ENCODE measurements at regions not wholly inside any gene's neighbourhood (a gene's known extent, or its start where the extent isn't known, plus 50 kb on each side); places are given as distances from the start of the nearest gene placed in this dataset.
"Not testable (repeated sequence)": the region's sequence is repeated elsewhere in the genome, so short reads cannot be mapped to it uniquely, and the experiment has no call there.

GRCh38 chr1:58183286-58183685 is 363.2 kb downstream of the OMA1 start:
- no peak for DNase-seq

GRCh38 chr1:58180537-58180936 is 366.0 kb downstream of the OMA1 start:
- DNase-seq, result no peak

- not testable (repeated sequence) for DNase-seq
These were observed 377.4 kb downstream of the OMA1 start for GRCh38 chr1:58169160-58169559.

DNA sequence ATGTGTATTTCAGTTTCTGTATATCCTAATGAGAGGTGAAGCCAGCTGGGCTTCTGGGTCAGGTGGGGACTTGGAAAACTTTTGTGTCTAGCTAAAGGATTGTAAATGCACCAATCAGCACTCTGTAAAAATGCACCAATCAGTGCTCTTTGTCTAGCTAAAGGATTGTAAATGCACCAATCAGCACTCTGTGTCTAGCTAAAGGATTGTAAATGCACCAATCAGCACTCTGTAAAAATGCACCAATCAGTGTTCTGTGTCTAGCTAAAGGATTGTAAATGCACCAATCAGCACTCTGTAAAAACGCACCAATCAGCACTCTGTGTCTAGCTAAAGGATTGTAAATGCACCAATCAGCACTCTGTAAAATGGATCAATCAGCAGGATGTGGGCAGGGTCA is 379.4 kb downstream of the OMA1 start:
- DNase-seq, result not testable (repeated sequence)

GRCh38 chr1:58166417-58166816 is 380.1 kb downstream of the OMA1 start:
- no peak for DNase-seq

- no peak for DNase-seq
These were observed 381.5 kb downstream of the OMA1 start for GRCh38 chr1:58165073-58165472.

- no peak for DNase-seq
These were observed 383.5 kb downstream of the OMA1 start for GRCh38 chr1:58162952-58163550.

DNA sequence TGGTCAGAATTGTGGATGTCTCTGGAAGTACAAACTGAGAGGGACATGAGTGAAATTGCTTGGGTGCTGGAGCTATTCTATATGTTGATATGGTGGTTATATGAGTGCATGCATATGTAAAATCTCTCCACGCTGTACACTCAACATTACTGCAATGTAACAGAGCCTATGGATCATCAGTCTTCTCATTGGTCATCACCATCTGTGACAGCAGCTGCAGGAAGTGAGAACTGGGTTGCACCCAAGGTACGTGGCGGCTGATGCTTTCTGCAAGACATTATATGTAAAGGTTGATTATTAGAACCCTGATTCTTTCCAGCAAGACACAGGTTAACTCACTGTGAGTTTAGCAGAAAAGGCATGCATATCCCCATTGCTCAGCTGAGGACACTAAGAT is 387.1 kb downstream of the OMA1 start:
- no peak for DNase-seq

DNA sequence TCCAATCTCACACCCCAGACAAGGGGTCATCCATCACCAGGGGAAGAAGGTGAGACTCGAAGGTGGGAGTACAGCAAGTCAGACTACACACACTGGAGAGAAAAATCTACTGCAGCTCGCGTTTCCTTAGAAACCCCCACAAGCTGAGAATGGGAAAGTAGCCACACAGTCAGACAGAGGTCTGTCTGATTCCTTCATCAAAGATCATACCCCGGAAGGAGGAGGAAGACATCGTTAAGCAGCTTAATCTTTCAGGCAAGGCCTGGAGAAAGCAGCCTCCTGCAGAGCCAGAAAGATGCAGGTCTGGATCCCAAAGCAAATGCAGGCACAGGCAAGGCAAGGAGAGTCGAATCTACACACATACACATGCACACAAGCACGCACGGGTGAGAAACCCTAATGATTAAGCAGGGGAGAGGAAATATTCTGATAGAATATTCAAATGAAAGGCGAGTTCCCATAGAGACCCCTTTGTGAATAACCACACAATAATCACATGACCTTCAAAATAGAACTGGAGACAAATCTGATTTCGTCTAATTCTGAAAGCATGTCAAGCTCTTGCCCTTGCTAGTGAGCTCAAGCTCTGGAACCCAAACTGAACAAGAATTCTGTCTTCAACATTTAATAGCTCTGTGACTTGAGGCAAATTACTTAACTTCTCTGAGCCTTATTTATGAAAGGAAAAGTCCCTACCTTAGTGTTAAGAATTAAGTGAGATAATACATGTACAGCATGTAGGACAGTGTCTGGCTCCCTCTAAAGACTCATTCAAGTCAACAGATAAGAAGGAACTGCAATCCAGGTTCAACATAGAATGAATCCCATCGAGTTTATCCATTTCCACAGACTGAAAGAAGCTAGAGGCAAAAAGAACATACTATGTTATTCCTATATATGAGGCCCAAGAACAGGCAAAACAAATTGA is 387.8 kb downstream of the OMA1 start:
- no peak for DNase-seq

- DNase-seq, result no peak
These were observed 388.5 kb downstream of the OMA1 start for GRCh38 chr1:58158016-58158415.

- no peak for DNase-seq
These were observed 389.3 kb downstream of the OMA1 start for GRCh38 chr1:58157256-58157655.

GRCh38 chr1:58156831-58157230 is 389.7 kb downstream of the OMA1 start:
- DNase-seq, result no peak

GRCh38 chr1:58156124-58156468 is 390.4 kb downstream of the OMA1 start:
- no peak for DNase-seq

DNA sequence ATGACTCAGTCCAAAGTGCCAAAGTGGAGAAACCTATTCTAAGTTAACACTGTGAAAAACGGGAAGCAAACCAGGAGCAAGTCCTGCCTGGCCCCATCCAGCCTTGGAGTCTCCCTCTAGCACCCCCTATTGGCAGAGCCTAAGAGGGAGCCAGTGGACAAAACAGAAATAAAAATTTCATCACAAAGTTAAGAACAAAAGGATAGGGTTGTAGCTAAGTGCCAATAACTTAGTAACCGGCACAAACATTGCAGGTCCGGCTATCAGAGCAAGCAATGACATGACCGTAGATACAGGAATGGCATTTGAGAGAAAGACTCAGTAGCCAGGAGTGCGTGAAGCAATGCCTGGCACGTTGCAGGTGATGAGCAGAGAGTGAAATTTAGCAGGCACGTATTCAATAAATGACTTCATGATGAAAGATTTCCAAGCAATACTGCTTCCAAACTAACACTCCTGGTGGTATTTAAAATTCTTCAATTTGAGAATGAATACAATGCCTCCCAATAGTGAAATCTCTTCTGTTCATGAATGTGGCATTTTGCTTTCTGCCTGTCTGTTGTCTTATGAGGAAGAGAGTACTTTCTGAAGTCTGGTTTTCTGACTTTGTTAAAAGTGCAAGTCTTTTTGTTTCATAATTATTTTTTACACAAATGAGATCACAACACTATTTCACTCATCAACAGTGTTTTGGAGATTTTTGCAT is 391.0 kb downstream of the OMA1 start:
- no peak for DNase-seq

- no peak for DNase-seq
These were observed 392.3 kb downstream of the OMA1 start for GRCh38 chr1:58154256-58154655.

DNA sequence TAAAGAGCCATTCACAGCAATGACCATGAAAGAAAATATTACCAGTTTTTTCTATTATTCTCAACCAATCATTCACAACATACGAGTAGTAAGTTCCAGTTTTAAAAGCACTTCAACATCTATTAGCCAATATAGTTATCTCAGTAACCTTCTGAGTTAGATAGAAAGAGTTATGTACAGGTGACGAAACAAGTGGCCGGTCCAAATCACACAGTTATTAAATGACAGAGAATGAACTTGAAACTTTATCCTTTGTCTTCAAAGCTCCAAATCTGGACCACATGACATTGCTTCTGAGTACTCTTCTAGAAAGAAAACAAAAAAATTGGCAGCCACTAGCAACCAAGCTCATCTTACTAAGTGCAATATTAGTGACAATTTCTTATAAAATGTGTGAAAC is 393.8 kb downstream of the OMA1 start:
- no peak for DNase-seq

- DNase-seq, result no peak
These were observed 397.2 kb downstream of the OMA1 start for GRCh38 chr1:58149271-58149812.

DNA sequence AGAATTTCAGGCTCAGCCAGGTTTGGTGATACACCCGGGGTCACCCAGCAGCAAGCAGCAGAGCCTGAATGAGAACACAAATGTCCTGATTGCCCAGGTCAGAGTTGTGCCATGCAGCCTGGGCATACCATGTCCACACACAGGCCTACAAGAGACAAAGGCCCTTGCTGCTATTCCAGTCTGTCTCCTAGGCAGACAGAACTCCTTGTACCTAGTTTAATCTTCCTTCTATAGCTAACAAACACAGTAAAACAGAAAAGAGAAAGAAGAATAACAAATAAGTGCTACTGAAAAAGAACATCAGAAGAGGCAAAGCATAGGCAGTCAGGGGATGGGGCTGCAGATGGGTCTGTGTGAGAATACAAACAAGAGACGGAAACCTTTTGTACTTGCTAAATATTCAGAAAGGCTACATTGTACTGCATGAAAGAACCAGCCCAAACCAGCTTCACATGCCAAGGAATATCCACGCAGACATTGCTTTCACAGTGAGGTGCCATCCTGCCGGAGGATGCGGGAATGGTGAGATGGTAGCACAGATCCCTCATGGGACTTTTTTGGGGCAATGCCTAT is 401.7 kb downstream of the OMA1 start:
- DNase-seq, result no peak

GRCh38 chr1:58143972-58144697 is 402.4 kb downstream of the OMA1 start:
- no peak for DNase-seq

- peak in 2 of 6 experiments; percentile 4 to 13 for DNase-seq
These were observed 410.1 kb downstream of the OMA1 start for GRCh38 chr1:58136387-58136786.

DNA sequence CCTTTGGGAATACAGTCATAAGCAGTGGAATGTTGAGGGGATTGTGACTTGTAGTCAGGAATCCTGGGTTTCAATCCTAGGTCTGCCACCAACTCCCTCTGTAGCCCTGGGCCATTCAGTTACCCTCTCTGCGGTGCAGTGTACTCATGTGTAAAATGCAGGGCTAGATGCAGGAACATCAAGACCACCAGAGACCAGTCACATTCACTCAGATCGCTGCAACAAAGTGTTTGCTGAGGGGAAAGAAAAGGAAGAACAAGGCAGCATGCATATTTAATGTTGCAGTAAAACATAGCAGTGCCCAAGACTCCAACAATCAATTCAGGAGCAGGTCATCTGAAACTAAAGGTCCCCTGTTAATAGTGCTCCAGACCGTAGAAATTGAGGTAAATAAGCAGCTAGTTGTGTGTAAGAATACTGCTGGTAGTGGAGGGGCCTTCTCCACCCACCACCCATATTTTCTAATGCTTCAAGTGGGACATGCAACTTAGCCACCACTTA is 410.7 kb downstream of the OMA1 start:
- DNase-seq, result no peak

- DNase-seq, result no peak
These were observed 413.0 kb downstream of the OMA1 start for GRCh38 chr1:58133562-58133961.
